ENCODE measurements at regions not wholly inside any gene's neighbourhood (a gene's known extent, or its start where the extent isn't known, plus 50 kb on each side); places are given as distances from the start of the nearest gene placed in this dataset.
A peak's percentile ranks its signal among the peaks of the same experiment; 100 is the strongest.

DNA sequence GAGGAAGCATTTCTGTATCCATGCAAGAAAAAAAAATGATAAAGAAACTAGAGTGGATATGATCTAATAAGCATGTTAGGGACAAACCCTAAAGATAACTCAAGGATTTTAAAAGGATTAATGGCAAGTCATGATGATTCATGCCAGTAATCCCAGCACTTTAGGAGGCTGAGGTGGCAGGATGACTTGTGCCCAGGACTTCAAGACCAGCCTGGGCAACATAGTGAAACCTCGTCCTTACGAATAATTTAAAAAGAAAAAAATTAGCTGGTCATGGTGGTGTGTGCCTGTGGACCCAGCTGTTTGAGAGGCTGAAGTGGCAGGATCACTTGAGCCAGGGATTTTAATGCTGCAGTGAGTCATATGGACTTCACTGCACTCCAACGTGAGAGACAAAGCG is 145.5 kb upstream of the BLID start:
- ATAC-seq (no peak), DNase-seq (no peak)
- Histone ChIP-seq H3K4me1 (no peaks in the 10 kb centered on the region), H3K36me3 (replicated peaks in 1 of 2; ENCODE audit: insufficient read depth in 1 of 2, low read depth in 2 of 2) (no peaks in the 10 kb centered on the region), H3K4me3 (no peak overlapping the region), H3K27me3 (no peaks in the 10 kb centered on the region), H3K27ac (no peak overlapping the region), H3K9me3 (no peaks in the 10 kb centered on the region)
- intact Hi-C loops (cut with DNase I), result no loop called here
- WGBS, 2 donors, result 84 to 89% methylated on average over 4 of the region's 4 CpGs
- TF ChIP-seq, protein P1, sequence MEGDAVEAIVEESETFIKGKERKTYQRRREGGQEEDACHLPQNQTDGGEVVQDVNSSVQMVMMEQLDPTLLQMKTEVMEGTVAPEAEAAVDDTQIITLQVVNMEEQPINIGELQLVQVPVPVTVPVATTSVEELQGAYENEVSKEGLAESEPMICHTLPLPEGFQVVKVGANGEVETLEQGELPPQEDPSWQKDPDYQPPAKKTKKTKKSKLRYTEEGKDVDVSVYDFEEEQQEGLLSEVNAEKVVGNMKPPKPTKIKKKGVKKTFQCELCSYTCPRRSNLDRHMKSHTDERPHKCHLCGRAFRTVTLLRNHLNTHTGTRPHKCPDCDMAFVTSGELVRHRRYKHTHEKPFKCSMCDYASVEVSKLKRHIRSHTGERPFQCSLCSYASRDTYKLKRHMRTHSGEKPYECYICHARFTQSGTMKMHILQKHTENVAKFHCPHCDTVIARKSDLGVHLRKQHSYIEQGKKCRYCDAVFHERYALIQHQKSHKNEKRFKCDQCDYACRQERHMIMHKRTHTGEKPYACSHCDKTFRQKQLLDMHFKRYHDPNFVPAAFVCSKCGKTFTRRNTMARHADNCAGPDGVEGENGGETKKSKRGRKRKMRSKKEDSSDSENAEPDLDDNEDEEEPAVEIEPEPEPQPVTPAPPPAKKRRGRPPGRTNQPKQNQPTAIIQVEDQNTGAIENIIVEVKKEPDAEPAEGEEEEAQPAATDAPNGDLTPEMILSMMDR (IDR thresholded peaks at IDR 0.05), result no peak
- no peak for TF ChIP-seq POLR2A (IDR thresholded peaks at IDR 0.05)

DNA sequence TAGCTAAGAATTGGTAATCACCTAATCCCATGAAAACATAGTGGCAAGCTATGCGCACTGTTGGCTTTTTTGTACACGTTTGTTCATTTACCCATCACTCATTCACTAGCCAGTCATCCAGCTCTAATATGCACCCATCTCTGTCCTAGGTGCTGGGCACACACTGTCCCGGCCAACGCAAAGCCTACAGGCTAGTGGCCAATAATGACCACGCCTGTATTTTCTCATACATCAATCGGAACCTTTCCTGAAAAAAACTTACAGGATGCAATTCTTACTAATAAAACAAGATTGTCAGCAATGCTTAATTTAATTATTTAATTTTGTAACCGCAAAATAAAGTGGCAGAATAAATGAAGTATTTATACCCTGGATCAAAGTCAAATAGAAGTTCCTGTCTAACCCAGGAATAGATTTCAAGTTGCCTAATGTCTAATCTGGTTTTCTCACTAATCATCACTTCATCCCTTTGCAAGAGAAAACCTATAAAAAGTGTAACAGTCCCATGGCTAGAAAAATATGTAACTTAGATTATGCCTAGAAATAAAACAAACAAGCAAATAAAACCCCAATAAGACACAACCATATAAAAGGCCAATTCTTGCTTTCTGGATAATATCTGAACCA is 143.3 kb upstream of the BLID start:
- Histone ChIP-seq H3K9me3 (no peaks in the 10 kb centered on the region), H3K27ac (no peak overlapping the region), H3K27me3 (no peaks in the 10 kb centered on the region), H3K36me3 (replicated peaks in 1 of 2; ENCODE audit: insufficient read depth in 1 of 2, low read depth in 2 of 2) (no peaks in the 10 kb centered on the region), H3K4me3 (no peak overlapping the region), H3K4me1 (no peaks in the 10 kb centered on the region)
- TF ChIP-seq, protein P1 (IDR thresholded peaks at IDR 0.05), result no peak
- no peak for TF ChIP-seq POLR2A (IDR thresholded peaks at IDR 0.05)
- intact Hi-C loops (cut with DNase I), result no loop called here
- ATAC-seq (no peak), DNase-seq (no peak)
- 92 to 93% methylated on average over 7 of the region's 7 CpGs for WGBS, 2 donors

DNA sequence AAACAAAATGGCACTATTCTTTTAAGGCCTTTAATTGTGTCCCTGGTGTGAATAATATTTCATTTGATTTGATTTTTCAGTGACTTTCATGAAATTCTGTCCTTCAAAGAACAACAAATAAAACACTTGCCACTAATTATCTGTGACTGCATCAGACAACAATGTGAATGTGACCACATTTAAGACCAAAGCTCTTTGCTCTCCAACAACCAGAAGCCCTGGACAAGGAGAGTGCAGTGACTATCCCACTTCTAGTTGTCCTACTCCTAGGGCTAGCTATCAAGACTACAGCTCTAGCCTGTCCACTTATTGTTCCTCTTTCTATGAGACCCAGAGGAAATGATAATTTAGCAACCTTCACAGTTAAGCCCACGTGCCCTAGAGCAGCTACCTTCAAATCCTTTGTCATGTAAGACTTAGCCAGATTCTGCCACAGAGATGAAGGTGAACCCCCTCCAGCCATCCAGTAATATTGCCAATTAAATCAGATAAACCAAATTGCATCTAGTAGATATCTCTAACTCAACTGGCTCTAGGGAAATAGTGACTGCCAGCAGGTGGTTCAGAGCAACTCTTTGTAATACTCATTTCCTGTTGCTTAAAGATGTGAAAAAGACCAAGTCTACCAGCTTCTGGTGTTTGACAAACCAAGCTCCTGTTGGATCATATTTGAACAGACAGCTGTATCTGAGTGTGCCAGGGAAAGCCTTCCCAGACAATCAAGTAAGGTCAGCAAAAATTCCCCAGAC is 142.6 kb upstream of the BLID start:
- intact Hi-C loops (cut with DNase I), result no loop called here
- TF ChIP-seq, protein P1 (IDR thresholded peaks at IDR 0.05), result no peak
- no peak for TF ChIP-seq POLR2A (IDR thresholded peaks at IDR 0.05)
- Histone ChIP-seq H3K4me3 (no peak overlapping the region), H3K4me1 (peaks cover 6% of the 10 kb centered on the region), H3K27me3 (no peaks in the 10 kb centered on the region), H3K9me3 (no peaks in the 10 kb centered on the region), H3K36me3 (replicated peaks in 1 of 2; ENCODE audit: insufficient read depth in 1 of 2, low read depth in 2 of 2) (no peaks in the 10 kb centered on the region), H3K27ac (no peak overlapping the region)
- no peak for ATAC-seq
- no peak for DNase-seq
- 64 to 73% methylated on average over 1 of the region's 1 CpG for WGBS, 2 donors

DNA sequence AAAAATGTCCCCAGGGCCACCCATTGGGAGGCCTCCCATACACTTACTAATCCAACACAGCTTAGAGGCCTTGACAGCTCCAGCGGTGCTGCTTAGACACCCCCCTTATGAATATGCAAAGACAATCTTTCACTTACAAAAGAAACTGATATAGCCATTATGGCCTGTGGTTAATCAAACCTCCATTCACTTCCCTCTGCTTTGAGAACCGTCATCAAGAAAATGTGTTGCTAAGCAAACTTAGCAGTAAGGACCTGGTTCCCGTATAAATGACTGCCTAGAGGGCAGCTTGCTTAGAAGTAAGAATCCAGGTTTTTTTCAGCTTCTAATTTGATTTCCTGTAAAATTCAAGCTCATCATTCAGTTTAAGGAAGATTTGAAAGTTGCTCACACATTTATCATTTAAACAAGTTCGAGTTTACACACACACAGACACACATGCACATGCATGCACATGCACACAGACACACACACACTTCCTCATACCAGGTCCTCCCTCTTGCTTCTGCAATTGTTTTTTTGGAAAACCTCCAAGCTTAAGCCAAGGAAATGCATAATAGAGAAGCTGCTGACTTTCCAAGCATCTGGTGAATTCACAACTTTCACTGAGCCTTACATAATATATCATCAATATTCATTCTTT is 137.7 kb upstream of the BLID start:
- WGBS, 2 donors, result 11 to 16% methylated on average over 4 of the region's 4 CpGs
- DNase-seq (peak in 3 of 4 donors; percentile 18 to 42 (median 25)), ATAC-seq (peak; percentile 56)
- Histone ChIP-seq H3K9me3 (no peaks in the 10 kb centered on the region), H3K27me3 (no peaks in the 10 kb centered on the region), H3K36me3 (replicated peaks in 1 of 2; ENCODE audit: insufficient read depth in 1 of 2, low read depth in 2 of 2) (no peaks in the 10 kb centered on the region), H3K27ac (peak overlapping the region in 3 of 4 donors; percentile 9 to 73 (median 19)), H3K4me3 (no peak overlapping the region), H3K4me1 (peaks cover 13% of the 10 kb centered on the region)
- no peak for TF ChIP-seq POLR2A (IDR thresholded peaks at IDR 0.05)
- TF ChIP-seq, protein P1 (IDR thresholded peaks at IDR 0.05), result no peak
- intact Hi-C loops (cut with DNase I), result no loop called here

Measured in body of pancreas (tissue), 4 donors.